Heart left ventricle (tissue), 13 donors: ENCODE measurements at regions not wholly inside any gene's neighbourhood (a gene's known extent, or its start where the extent isn't known, plus 50 kb on each side); places are given as distances from the start of the nearest gene placed in this dataset.

Source experiments
- CTCF ChIP-seq, 12 donors: fragments of 200-600 bp; sonication (generic) in 4 of 12; IDR thresholded peaks; one replicate each; pipeline versions ENCODE4 v1.5.0 to v1.8.0; 2018 to 2022; ENCODE audit warnings: antibody characterized with exemption in 12 of 12, mild to moderate bottlenecking in 5 of 12
- POLR2A ChIP-seq, 2 donors: fragments of 450-650 bp; IDR thresholded peaks; one replicate each; pipeline ENCODE4 v1.6.1; 2017; ENCODE audit warnings: antibody characterized with exemption in 2 of 2, mild to moderate bottlenecking in 2 of 2, moderate library complexity in 2 of 2
- donor health status: ischemic (EF 13 %, LVEDD 7.1; RV severe dilation, severe dysfunction).
- donor health status: DM: no; HTN: yes; CAD: no.
- donor health status: DM: no; HTN: no; CAD: no.
- donor health status: ischemic (EF 25% LVEDD 6.9; RV normal size, moderate dysfunction).
- donor health status: ischemic (EF 25% LVEDD 5.7; RV mildly dilated, moderate dysfunction).
- donor health status: ischemic (EF 35%, LVEDD 5.7; RV mildly dilated, moderate dysfunction).
- donor health status: nonischemic (EF 11% LVEDD 7.7; RV severe dilation, severe dysfunction).
- donor health status: DM: yes; HTN: yes; CAD: no.
- donor health status: PGD.
- donor health status: ischemic (EF 29% LVEDD 5.4; RV normal size, mild dysfunction).
- donor health status: nonischemic (EF 23%, LVEDD 6.1; RV moderate dilation, normal function).

GRCh38 chr19:20351244-20351643 is 184.2 kb downstream of the ZNF486 start:
- no peak for TF ChIP-seq POLR2A (IDR thresholded peaks at IDR 0.05)
- TF ChIP-seq CTCF (IDR thresholded peaks at IDR 0.05) = no peak
